BLaER1 treated with 17β-estradiol and CSF1 and Interleukin-3, amounts not matched to agents 10 nM and 100 nM (cell line): ENCODE measurements at regions not wholly inside any gene's neighbourhood (a gene's known extent, or its start where the extent isn't known, plus 50 kb on each side); places are given as distances from the start of the nearest gene placed in this dataset.
"Not testable (repeated sequence)": the region's sequence is repeated elsewhere in the genome, so short reads cannot be mapped to it uniquely, and the experiment has no call there.

Experiments
- H3K27ac ChIP-seq, 11 experiments: shearing (Covaris generic); formaldehyde crosslinking; 2 replicates each; pipeline ENCODE4 v1.8.1; 2022
- H3K27me3 ChIP-seq, 11 experiments: shearing (Covaris generic); formaldehyde crosslinking; 2 replicates each; pipeline ENCODE4 v1.8.1; 2022
- H3K36me3 ChIP-seq, 11 experiments: shearing (Covaris generic); formaldehyde crosslinking; 2 replicates each; pipeline ENCODE4 v1.8.1; 2022
- H3K4me1 ChIP-seq, 10 experiments: shearing (Covaris generic); formaldehyde crosslinking; 2 replicates each; pipeline ENCODE4 v1.8.1; 2022
- H3K4me2 ChIP-seq, 11 experiments: shearing (Covaris generic); formaldehyde crosslinking; 2 replicates each; pipeline ENCODE4 v1.8.1; 2022
- H3K4me3 ChIP-seq, 10 experiments: shearing (Covaris generic); formaldehyde crosslinking; 2 replicates each; pipeline ENCODE4 v1.8.1; 2022
- H3K9ac ChIP-seq, 11 experiments: shearing (Covaris generic); formaldehyde crosslinking; 2 replicates each; pipeline ENCODE4 v1.8.1; 2022
- H3K9me3 ChIP-seq, 11 experiments: shearing (Covaris generic); formaldehyde crosslinking; replicated peaks in 1 of 11; 2 replicates each; pipeline ENCODE4 v1.8.1; 2022
- H4K20me1 ChIP-seq, 11 experiments: shearing (Covaris generic); formaldehyde crosslinking; 2 replicates each; pipeline ENCODE4 v1.8.1; 2022
- Cebpa-rat ChIP-seq, 11 experiments: shearing (Covaris generic); IDR thresholded peaks; 2 replicates each; pipeline ENCODE4 v1.8.1; 2022

DNA sequence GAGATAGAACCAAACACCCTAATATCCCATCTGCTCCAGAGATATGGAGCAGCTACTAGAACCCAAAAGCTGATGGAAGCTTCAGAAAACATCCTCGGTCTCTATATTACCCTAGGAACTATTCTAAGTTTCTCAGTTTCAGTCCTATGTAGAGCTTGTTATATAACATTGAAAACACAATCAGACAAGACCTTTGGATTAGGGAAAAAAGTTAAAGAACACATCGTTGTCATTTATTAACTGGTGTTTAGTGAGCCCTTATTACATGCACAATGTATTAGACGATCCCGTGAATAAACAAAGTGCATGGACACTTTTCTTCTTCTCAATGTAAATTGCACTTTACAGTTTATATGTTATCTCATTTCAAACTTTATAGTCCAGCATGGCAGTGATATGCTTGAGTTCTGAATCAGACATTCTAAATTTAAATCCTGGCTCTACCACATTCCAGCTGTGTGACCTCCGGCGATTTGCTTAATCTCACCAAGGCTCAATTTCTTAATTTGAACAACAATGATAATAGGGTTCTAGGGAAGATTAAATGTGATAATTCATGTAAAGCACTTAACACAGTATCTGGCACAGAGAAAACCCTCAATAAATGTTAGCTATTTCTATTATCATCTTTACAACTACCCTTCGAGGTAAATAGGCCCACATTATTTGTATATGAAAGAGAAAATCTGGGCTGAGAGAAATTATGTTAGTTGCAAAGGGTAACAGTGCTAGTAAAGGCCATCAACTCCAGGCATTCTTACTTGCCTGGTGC is 83.6 kb upstream of the PIK3C3 start:
- no peaks in the 10 kb centered on the region for H3K36me3 ChIP-seq
- H3K9me3 ChIP-seq = no peaks in the 10 kb centered on the region
- no peak overlapping the region for H3K4me3 ChIP-seq
- no peak for TF ChIP-seq Cebpa-rat (IDR thresholded peaks at IDR 0.05)
- no peaks in the 10 kb centered on the region for H3K27me3 ChIP-seq
- no peak overlapping the region for H3K27ac ChIP-seq
- H4K20me1 ChIP-seq = no peaks in the 10 kb centered on the region
- no peaks in the 10 kb centered on the region for H3K4me1 ChIP-seq
- no peak overlapping the region for H3K4me2 ChIP-seq
- no peak overlapping the region for H3K9ac ChIP-seq

DNA sequence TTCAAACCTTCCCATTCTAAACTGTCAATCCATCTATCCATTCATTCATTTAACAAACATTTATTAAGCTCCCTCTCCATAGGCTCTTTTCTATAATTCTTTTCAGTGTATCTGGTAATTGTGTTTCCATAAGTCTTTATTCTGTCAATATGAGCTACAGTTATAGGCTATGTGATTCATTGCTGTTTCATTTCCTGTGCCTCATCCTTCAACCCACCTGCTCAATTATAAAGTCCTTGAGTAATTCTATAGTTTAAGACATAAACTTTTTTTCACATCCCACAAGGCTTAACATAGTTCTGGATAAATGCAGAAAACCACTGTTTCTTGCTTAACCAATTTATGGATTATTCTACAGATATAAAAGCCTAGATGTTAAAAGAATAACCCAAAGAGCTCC is 84.2 kb upstream of the PIK3C3 start:
- Histone ChIP-seq H3K27me3 (no peaks in the 10 kb centered on the region), H3K9ac (no peak overlapping the region), H3K27ac (no peak overlapping the region), H3K4me2 (no peak overlapping the region), H3K4me3 (no peak overlapping the region), H3K4me1 (no peaks in the 10 kb centered on the region), H4K20me1 (no peaks in the 10 kb centered on the region), H3K9me3 (peaks cover 0 to 1% (median 0%) of the 10 kb centered on the region in 11 experiments; a peak in 1 of 22 replicates), H3K36me3 (no peaks in the 10 kb centered on the region)
- no peak for TF ChIP-seq Cebpa-rat (IDR thresholded peaks at IDR 0.05)

DNA sequence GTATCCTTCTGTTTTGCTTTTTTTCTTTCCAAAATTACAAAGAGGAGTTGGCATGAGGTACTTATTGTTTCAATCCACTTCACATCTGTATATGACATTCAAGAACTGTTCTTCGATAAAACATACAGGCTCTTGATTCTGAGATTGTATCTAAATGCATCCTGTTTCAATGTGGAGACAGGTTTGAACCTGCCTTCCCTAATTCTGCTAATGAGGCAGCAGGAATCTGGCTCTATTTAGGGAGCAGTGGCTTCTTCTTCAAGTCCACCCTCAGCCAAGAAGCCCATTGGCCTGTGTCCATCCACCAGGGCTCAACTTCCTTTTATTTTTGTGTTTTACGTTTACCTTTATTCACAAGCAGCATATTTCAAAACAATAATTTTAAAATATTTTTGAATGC is 84.8 kb upstream of the PIK3C3 start:
- Histone ChIP-seq H4K20me1 (no peaks in the 10 kb centered on the region), H3K4me3 (no peak overlapping the region), H3K9ac (no peak overlapping the region), H3K27me3 (no peaks in the 10 kb centered on the region), H3K4me2 (no peak overlapping the region), H3K36me3 (no peaks in the 10 kb centered on the region), H3K27ac (no peak overlapping the region), H3K4me1 (no peaks in the 10 kb centered on the region), H3K9me3 (peaks cover 0 to 6% (median 0%) of the 10 kb centered on the region in 11 experiments; a peak in 2 of 22 replicates)
- TF ChIP-seq Cebpa-rat (IDR thresholded peaks at IDR 0.05) = no peak

DNA sequence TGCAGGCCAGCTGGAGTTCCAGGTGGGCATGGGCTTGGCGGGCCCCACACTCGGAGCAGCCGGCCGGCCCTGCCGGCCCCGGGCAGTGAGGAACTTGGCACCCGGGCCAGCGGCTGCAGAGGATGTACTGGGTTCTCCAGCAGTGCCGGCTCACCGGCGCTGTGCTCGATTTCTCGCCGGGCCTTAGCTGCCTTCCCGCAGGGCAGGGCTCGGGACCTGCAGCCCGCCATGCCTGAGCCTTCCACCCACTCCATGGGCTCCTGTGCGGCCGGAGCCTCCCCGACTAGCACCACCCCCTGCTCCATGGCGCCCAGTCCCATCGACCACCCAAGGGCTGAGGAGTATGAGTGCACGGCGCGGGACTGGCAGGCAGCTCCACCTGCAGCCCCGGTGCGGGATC is 89.2 kb upstream of the PIK3C3 start:
- H3K4me2 ChIP-seq, H4K20me1 ChIP-seq, H3K27me3 ChIP-seq, H3K9me3 ChIP-seq, H3K4me3 ChIP-seq, H3K27ac ChIP-seq, H3K9ac ChIP-seq, H3K4me1 ChIP-seq, H3K36me3 ChIP-seq: not testable (repeated sequence)

DNA sequence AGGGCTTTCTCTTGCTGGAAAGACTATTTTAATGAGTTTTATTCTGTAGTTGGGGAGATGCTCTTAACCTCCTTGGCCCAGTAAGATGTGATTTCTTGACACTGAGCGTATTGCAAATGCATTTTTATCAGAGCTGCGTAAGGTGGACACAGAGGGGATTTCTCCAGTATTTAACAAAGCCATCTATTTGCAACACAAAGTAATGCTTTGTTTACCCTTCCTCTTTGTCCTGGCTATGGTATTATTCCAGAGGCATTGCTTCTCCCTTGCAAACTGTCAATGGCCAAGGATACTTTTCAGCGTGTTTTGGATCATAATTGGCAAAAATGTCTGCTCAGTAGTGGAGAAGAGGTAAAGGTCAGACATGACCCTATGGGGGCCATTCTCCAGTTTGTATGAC is 90.8 kb upstream of the PIK3C3 start:
- Histone ChIP-seq H3K27me3 (no peaks in the 10 kb centered on the region), H4K20me1 (no peaks in the 10 kb centered on the region), H3K4me1 (no peaks in the 10 kb centered on the region), H3K27ac (no peak overlapping the region), H3K9me3 (peaks cover 0 to 6% (median 0%) of the 10 kb centered on the region in 11 experiments; a peak in 2 of 22 replicates), H3K4me3 (no peak overlapping the region), H3K4me2 (no peak overlapping the region), H3K36me3 (no peaks in the 10 kb centered on the region), H3K9ac (no peak overlapping the region)
- no peak for TF ChIP-seq Cebpa-rat (IDR thresholded peaks at IDR 0.05)

DNA sequence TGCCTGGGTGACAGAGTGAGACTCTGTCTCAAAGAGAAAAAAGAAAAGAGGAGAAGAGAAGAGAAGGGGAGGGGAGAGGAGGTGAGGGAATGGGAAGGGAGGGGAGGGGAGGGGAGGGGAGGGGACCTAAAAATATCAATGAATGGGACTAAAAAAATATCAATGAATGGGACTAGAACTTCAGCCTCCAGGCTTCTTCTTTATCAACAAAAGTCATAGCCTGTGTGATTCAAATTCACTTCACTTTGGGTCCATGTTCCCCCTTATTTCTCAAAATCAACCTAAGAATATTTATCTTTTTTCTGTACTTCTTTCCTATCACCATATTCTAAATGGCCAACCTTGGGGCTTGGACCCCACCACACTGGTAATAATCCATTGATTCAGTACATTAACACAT is 92.1 kb upstream of the PIK3C3 start:
- Histone ChIP-seq H3K27me3 (no peaks in the 10 kb centered on the region), H3K4me3 (no peak overlapping the region), H3K9ac (no peak overlapping the region), H4K20me1 (no peaks in the 10 kb centered on the region), H3K4me2 (no peak overlapping the region), H3K9me3 (peaks cover 0 to 6% (median 0%) of the 10 kb centered on the region in 11 experiments; a peak in 2 of 22 replicates), H3K4me1 (no peaks in the 10 kb centered on the region), H3K27ac (no peak overlapping the region), H3K36me3 (no peaks in the 10 kb centered on the region)
- TF ChIP-seq Cebpa-rat (IDR thresholded peaks at IDR 0.05) = no peak

DNA sequence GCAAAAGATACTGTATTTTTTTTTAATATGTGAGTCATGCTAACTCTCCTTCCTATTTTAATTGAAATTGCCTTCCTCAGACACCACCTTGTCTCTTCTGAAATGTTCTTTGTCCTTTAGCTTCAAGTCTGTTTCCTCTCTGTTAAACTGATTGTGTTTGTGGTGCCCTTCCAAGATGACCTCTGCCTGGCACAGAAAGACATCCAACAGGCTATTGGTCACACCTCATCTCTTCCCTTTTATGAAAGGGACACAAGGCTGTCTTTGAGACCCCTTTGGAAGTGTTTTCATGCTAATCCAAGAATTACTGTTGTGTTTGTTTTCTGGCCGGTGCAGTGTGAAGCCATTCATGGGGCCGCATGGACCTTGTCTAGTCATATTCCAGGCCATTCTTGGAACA is 94.0 kb upstream of the PIK3C3 start:
- no peak for TF ChIP-seq Cebpa-rat (IDR thresholded peaks at IDR 0.05)
- H3K4me2 ChIP-seq = no peak overlapping the region
- no peaks in the 10 kb centered on the region for H4K20me1 ChIP-seq
- peaks cover 0 to 6% (median 0%) of the 10 kb centered on the region in 11 experiments; a peak in 2 of 22 replicates for H3K9me3 ChIP-seq
- H3K9ac ChIP-seq = no peak overlapping the region
- H3K4me1 ChIP-seq = no peaks in the 10 kb centered on the region
- H3K4me3 ChIP-seq = no peak overlapping the region
- H3K27ac ChIP-seq = no peak overlapping the region
- H3K36me3 ChIP-seq = no peaks in the 10 kb centered on the region
- no peaks in the 10 kb centered on the region for H3K27me3 ChIP-seq

DNA sequence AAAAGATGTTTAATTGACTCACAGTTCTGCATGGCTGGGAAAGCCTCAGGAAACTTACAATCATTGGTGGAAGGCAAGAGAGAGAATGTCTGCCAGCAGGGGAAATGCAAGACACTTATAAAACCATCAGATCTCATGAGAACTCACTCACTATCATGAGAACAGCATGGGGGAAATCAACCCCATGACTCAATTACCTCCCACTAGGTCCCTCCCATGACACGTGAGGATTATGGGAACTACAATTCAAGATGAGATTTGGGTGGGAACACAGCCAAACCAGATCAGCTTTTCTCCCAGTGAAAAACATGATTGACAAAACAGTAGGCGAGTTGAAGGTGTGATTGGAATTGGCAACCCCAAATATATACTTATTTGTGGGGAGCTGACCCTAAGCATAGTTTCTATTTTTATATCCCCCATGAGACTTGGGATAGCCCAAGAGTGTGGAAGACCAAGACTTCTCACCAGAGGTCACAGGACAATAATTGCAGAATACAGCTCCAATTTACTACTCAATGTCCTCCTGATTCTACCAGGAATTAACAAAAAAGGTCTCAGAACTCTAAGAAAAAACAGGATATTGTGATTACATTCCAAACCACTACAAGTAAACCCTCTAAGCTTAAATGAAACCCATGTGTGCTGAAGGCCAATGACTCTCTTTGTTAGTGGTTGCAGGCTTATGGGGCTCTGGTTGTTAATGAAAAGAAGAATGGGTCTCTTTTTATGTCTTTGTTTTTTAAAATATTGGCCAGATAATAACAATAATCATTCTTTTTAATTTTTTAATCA is 96.1 kb upstream of the PIK3C3 start:
- H3K9me3 ChIP-seq = no peaks in the 10 kb centered on the region
- H3K4me1 ChIP-seq = no peaks in the 10 kb centered on the region
- H3K4me3 ChIP-seq = no peak overlapping the region
- no peaks in the 10 kb centered on the region for H3K36me3 ChIP-seq
- H3K27me3 ChIP-seq = no peaks in the 10 kb centered on the region
- no peak for TF ChIP-seq Cebpa-rat (IDR thresholded peaks at IDR 0.05)
- no peaks in the 10 kb centered on the region for H4K20me1 ChIP-seq
- H3K27ac ChIP-seq = no peak overlapping the region
- no peak overlapping the region for H3K4me2 ChIP-seq
- no peak overlapping the region for H3K9ac ChIP-seq

DNA sequence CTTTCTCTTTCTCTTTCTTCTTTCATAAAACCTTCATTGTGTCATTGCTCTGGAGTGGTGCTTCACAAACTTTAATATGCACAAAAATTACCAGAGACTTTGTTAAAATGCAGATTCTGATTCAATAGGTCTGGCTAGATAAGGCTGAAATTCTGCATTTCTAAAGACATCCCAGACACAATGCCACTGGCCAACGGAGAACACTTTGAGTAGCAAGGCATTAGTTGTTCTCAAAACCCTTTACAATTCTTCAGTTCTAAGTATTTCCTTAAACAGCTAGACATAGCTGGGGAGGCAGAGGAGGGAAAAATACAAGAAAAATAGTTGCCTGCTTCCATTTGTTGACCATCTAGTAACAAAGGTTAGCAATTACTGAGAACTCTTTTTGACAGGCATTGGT is 101.8 kb upstream of the PIK3C3 start:
- no peak overlapping the region for H3K4me3 ChIP-seq
- no peaks in the 10 kb centered on the region for H3K27me3 ChIP-seq
- no peak overlapping the region for H3K9ac ChIP-seq
- H3K9me3 ChIP-seq = no peaks in the 10 kb centered on the region
- no peak overlapping the region for H3K4me2 ChIP-seq
- no peak overlapping the region for H3K27ac ChIP-seq
- H3K36me3 ChIP-seq = no peaks in the 10 kb centered on the region
- no peaks in the 10 kb centered on the region for H3K4me1 ChIP-seq
- TF ChIP-seq Cebpa-rat (IDR thresholded peaks at IDR 0.05) = no peak
- no peaks in the 10 kb centered on the region for H4K20me1 ChIP-seq

DNA sequence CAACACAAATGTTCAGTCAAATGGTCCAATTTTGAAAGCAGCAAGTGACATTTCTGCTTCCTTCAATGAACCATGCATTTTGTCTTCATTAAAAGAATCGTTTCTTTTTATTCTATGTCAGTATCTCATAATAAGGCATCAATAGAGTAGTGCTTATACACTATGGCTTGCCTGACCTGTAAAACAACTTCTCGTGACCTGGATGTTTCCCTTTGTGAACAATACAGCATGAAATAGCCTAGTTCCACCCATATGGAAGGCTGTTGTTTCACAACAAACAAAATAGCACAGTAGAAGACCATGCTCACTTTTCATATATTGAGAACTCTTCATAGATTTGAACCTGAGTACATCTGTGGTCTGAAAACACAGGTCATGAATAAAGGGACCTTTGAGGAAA is 104.3 kb upstream of the PIK3C3 start:
- Histone ChIP-seq H3K4me1 (no peaks in the 10 kb centered on the region), H4K20me1 (no peaks in the 10 kb centered on the region), H3K36me3 (no peaks in the 10 kb centered on the region), H3K4me2 (no peak overlapping the region), H3K9me3 (no peaks in the 10 kb centered on the region), H3K9ac (no peak overlapping the region), H3K27me3 (no peaks in the 10 kb centered on the region), H3K4me3 (no peak overlapping the region), H3K27ac (no peak overlapping the region)
- no peak for TF ChIP-seq Cebpa-rat (IDR thresholded peaks at IDR 0.05)
